Subcutaneous abdominal adipose tissue (tissue), 5 donors: ENCODE measurements at regions not wholly inside any gene's neighbourhood (a gene's known extent, or its start where the extent isn't known, plus 50 kb on each side); places are given as distances from the start of the nearest gene placed in this dataset.

ENCODE experiments used
- H3K27ac ChIP-seq: one replicate; pipeline ENCODE4 v1.7.0; 2013; ENCODE audit warnings: low read depth, mild to moderate bottlenecking, inconsistent platforms, low read length, moderate library complexity
- H3K27me3 ChIP-seq, 5 donors: one replicate each; pipeline ENCODE4 v1.7.0; 2013; ENCODE audit warnings: low read length in 5 of 5, inconsistent platforms in 1 of 5; ENCODE audit not compliant: control insufficient read depth in 5 of 5, insufficient read depth in 4 of 5
- H3K36me3 ChIP-seq, 5 donors: one replicate each; pipeline ENCODE4 v1.7.0; 2013; ENCODE audit warnings: low read length in 5 of 5; ENCODE audit not compliant: control insufficient read depth in 5 of 5, insufficient read depth in 5 of 5
- H3K4me1 ChIP-seq, 5 donors: one replicate each; pipeline ENCODE4 v1.7.0; 2013; ENCODE audit warnings: low read length in 5 of 5, mild to moderate bottlenecking in 3 of 5, moderate library complexity in 1 of 5; ENCODE audit not compliant: control insufficient read depth in 5 of 5, insufficient read depth in 5 of 5
- H3K4me3 ChIP-seq, 5 donors: one replicate each; pipeline ENCODE4 v1.7.0; 2013; ENCODE audit warnings: low read length in 5 of 5, low read depth in 1 of 5
- H3K9ac ChIP-seq, 5 donors: one replicate each; pipeline ENCODE4 v1.7.0; 2013; ENCODE audit warnings: low read length in 5 of 5, mild to moderate bottlenecking in 4 of 5, moderate library complexity in 3 of 5
- H3K9me3 ChIP-seq, 5 donors: one replicate each; pipeline ENCODE4 v1.7.0; 2013; ENCODE audit warnings: low read length in 5 of 5; ENCODE audit not compliant: control insufficient read depth in 5 of 5
- donor health status: healthy.
- donor health status: healthy.
- donor health status: healthy.
- donor health status: healthy.
- donor health status: healthy.

- Histone ChIP-seq H3K36me3 (no peaks in the 10 kb centered on the region), H3K9ac (no peak overlapping the region), H3K27me3 (no peaks in the 10 kb centered on the region), H3K9me3 (peaks cover 0 to 6% (median 0%) of the 10 kb centered on the region in 5 donors), H3K4me1 (peaks cover 0 to 30% (median 14%) of the 10 kb centered on the region in 5 donors), H3K27ac (no peak overlapping the region), H3K4me3 (no peak overlapping the region)
Observed at GRCh38 chr11:19392321-19392720, 151.6 kb upstream of the E2F8 start.

DNA sequence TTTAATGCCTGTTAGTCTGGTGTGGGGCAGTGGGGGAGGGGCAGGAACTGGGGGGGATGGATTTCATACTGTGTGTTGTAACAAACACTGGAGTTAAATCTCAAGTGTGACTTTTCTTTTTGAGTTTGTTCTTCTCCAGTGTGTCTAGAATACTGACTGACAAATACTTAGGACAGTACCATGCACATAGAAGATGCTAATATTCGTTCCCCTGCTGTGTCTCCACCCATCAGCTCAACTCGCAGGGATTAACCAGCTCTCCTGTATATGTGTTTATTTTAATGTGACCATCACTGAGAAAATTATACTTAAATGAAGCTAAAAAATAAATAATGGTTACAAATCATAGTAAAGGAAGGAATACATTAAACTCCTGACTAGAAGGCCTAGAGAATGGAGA, 150.9 kb upstream of the E2F8 start:
- no peak overlapping the region for H3K4me3 ChIP-seq
- H3K27me3 ChIP-seq: no peaks in the 10 kb centered on the region
- no peak overlapping the region for H3K9ac ChIP-seq
- no peaks in the 10 kb centered on the region for H3K36me3 ChIP-seq
- peaks cover 0 to 28% (median 16%) of the 10 kb centered on the region in 5 donors for H3K4me1 ChIP-seq
- no peak overlapping the region for H3K27ac ChIP-seq
- H3K9me3 ChIP-seq: peaks cover 0 to 6% (median 0%) of the 10 kb centered on the region in 5 donors

GRCh38 chr11:19391026-19391425, 150.3 kb upstream of the E2F8 start:
- Histone ChIP-seq H3K4me3 (no peak overlapping the region), H3K27ac (peak overlapping the region; percentile 49), H3K9ac (no peak overlapping the region), H3K9me3 (peaks cover 0 to 6% (median 0%) of the 10 kb centered on the region in 5 donors), H3K27me3 (no peaks in the 10 kb centered on the region), H3K4me1 (peaks cover 0 to 28% (median 17%) of the 10 kb centered on the region in 5 donors), H3K36me3 (no peaks in the 10 kb centered on the region)

GRCh38 chr11:19389787-19390303, 149.1 kb upstream of the E2F8 start:
- Histone ChIP-seq H3K4me3 (no peak overlapping the region), H3K27ac (peak overlapping the region; percentile 49)

DNA sequence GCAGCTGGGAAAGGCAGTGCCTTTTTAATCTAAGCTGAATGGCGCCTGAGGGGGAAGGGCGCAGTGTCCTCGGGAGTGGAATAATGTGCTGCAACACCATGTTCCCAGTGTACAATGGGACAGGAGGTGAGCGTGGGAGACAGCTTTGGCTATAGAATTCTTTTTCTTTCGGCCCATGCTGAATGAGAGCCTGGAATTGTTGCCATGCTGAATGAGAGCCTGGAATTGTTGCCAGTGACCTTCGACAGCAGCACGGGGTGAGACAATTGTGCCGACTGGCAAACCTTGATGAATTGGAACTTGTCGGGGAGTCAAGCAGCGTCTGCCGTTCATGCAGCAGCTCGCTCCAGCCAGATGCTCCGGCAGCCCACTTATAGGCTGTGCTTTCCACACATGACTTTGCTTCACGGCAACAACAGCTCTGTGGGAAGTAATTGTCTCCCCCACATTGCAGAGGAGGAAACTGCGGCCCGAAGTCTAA, 141.4 kb upstream of the E2F8 start:
- peak overlapping the region in 1 of 5 donors; percentile 8 for H3K9ac ChIP-seq
- no peak overlapping the region for H3K27ac ChIP-seq
- no peaks in the 10 kb centered on the region for H3K36me3 ChIP-seq
- H3K9me3 ChIP-seq: no peaks in the 10 kb centered on the region
- H3K4me1 ChIP-seq: peaks cover 0 to 19% (median 15%) of the 10 kb centered on the region in 5 donors
- H3K27me3 ChIP-seq: peaks cover 0 to 6% (median 0%) of the 10 kb centered on the region in 5 donors
- peak overlapping the region in 1 of 5 donors; percentile 13 for H3K4me3 ChIP-seq

More at GRCh38 chr11:19389787-19390303, 149.1 kb upstream of the E2F8 start:
- peaks cover 0 to 6% (median 0%) of the 10 kb centered on the region in 5 donors for H3K9me3 ChIP-seq
- H3K4me1 ChIP-seq: peaks cover 0 to 28% (median 17%) of the 10 kb centered on the region in 5 donors
- peak overlapping the region in 1 of 5 donors; percentile 36 for H3K9ac ChIP-seq
- no peaks in the 10 kb centered on the region for H3K27me3 ChIP-seq
- H3K36me3 ChIP-seq: no peaks in the 10 kb centered on the region

DNA sequence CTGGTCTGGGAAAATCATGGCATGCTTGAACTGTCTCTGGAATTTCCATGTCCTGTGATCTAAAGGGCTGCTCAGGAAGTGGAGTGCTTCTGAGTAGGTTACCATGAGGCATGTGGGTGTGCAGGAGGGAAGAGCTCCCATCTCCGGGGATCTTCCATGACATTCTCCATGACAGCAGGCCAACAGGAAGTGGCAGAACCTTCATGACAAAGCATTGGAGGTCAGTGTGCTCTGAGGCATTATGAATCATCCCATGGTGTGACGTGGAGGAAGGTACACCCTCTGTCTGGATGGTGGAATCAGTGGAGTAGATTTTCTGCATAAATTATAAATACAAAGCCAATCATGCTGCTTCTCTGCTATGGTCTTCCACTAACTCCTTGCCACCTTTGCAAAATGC, 139.6 kb upstream of the E2F8 start:
- no peaks in the 10 kb centered on the region for H3K9me3 ChIP-seq
- H3K36me3 ChIP-seq: no peaks in the 10 kb centered on the region
- H3K4me1 ChIP-seq: peaks cover 0 to 18% (median 12%) of the 10 kb centered on the region in 5 donors
- H3K27me3 ChIP-seq: peaks cover 0 to 8% (median 0%) of the 10 kb centered on the region in 5 donors
- no peak overlapping the region for H3K4me3 ChIP-seq
- H3K27ac ChIP-seq: no peak overlapping the region
- H3K9ac ChIP-seq: no peak overlapping the region

GRCh38 chr11:19379465-19379864, 138.7 kb upstream of the E2F8 start:
- Histone ChIP-seq H3K36me3 (no peaks in the 10 kb centered on the region), H3K27ac (no peak overlapping the region), H3K4me3 (no peak overlapping the region), H3K4me1 (peaks cover 0 to 18% (median 12%) of the 10 kb centered on the region in 5 donors), H3K9me3 (no peaks in the 10 kb centered on the region), H3K9ac (no peak overlapping the region), H3K27me3 (peaks cover 0 to 8% (median 0%) of the 10 kb centered on the region in 5 donors)

DNA sequence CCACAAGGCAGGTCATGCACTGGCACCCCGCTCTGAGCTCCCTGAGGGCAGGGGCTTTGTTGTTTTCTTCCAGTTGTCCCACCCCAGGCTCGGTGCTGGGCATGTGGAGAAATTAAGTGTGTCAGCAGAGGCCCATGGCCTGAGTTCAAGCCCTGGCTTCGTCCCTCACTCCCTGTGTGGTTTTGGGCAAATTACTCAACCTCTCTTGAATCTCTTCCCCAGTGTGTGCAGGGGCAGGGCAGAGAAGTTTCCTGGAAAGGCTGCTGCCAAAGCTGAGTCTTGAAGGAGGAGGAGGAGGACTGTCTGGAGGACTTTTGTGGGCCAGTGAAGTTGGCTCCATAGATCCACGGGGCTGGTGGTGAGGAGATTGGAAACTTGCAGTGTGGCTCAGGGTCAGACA, 138.1 kb upstream of the E2F8 start:
- Histone ChIP-seq H3K9ac (peak overlapping the region in 1 of 5 donors; percentile 11), H3K4me3 (no peak overlapping the region), H3K27ac (no peak overlapping the region), H3K9me3 (no peaks in the 10 kb centered on the region), H3K36me3 (no peaks in the 10 kb centered on the region), H3K4me1 (peaks cover 0 to 18% (median 12%) of the 10 kb centered on the region in 5 donors), H3K27me3 (peaks cover 0 to 8% (median 0%) of the 10 kb centered on the region in 5 donors)

GRCh38 chr11:19377881-19378280, 137.1 kb upstream of the E2F8 start:
- peaks cover 0 to 8% (median 0%) of the 10 kb centered on the region in 5 donors for H3K27me3 ChIP-seq
- H3K9me3 ChIP-seq: no peaks in the 10 kb centered on the region
- no peaks in the 10 kb centered on the region for H3K36me3 ChIP-seq
- H3K4me1 ChIP-seq: peaks cover 0 to 18% (median 12%) of the 10 kb centered on the region in 5 donors
- no peak overlapping the region for H3K9ac ChIP-seq
- no peak overlapping the region for H3K4me3 ChIP-seq
- H3K27ac ChIP-seq: no peak overlapping the region

GRCh38 chr11:19375440-19375839, 134.7 kb upstream of the E2F8 start:
- Histone ChIP-seq H3K27ac (no peak overlapping the region), H3K4me1 (peaks cover 0 to 19% (median 12%) of the 10 kb centered on the region in 5 donors), H3K9ac (no peak overlapping the region), H3K4me3 (no peak overlapping the region), H3K9me3 (no peaks in the 10 kb centered on the region), H3K36me3 (no peaks in the 10 kb centered on the region), H3K27me3 (peaks cover 0 to 3% (median 0%) of the 10 kb centered on the region in 5 donors)
